Erythroblast (primary cell): ENCODE measurements at regions not wholly inside any gene's neighbourhood (a gene's known extent, or its start where the extent isn't known, plus 50 kb on each side); places are given as distances from the start of the nearest gene placed in this dataset.

Experiments used
- GATA1 ChIP-seq: IDR thresholded peaks from 2 replicates; pipeline ENCODE4 v1.6.1; 2011; ENCODE audit warnings: low read depth, mild to moderate bottlenecking, control low read depth, low read length, moderate library complexity
- POLR2A ChIP-seq: IDR thresholded peaks from 2 replicates; pipeline ENCODE4 v1.6.1; 2011; ENCODE audit warnings: mild to moderate bottlenecking, low read length

- no peak for TF ChIP-seq POLR2A
- TF ChIP-seq GATA1, result no peak
These were observed 131.6 kb downstream of the SKIDA1 start for GRCh38 chr10:21393931-21394330.
